ENCODE measurements at regions not wholly inside any gene's neighbourhood (a gene's known extent, or its start where the extent isn't known, plus 50 kb on each side); places are given as distances from the start of the nearest gene placed in this dataset.

GRCh38 chr2:43102366-43103092 is 123.9 kb downstream of the ZFP36L2 start:
- H3K27me3 Mint-ChIP-seq (ENCODE audit: low read depth, poor library complexity), result no peaks in the 10 kb centered on the region
- H3K27ac Mint-ChIP-seq, result peak overlapping the region; percentile 73
- H3K4me1 Mint-ChIP-seq, result peaks cover 67% of the 10 kb centered on the region
- no peak for TF ChIP-seq CTCF (IDR thresholded peaks at IDR 0.05)
- no peak for DNase-seq
- peaks cover 28% of the 10 kb centered on the region for H3K9me3 Mint-ChIP-seq
- H3K4me3 Mint-ChIP-seq, result no peak overlapping the region
- peaks cover 15% of the 10 kb centered on the region for H3K36me3 Mint-ChIP-seq (ENCODE audit: low read depth)

DNA sequence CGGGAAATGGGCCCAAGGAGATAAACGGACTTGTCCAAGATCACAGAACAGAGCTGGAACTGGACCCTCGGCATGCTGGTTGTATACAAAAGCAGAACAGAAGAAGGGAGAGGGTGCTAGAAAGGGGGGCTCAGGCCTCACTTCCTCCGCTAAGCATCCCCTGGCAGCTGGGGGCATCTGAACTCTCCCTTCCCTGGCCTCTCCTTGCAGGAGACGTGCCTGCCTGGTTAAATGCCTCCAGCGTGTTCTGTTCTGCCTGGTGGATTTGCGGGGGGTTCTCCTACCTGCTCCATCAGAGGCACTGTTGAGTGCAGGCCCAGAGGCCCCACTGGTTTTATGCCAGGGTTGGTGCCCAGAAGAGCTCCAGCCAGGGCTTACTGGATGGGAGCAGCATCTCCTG is 124.7 kb downstream of the ZFP36L2 start:
- no peak for DNase-seq
- Mint-ChIP-seq H3K27ac (peak overlapping the region; percentile 73), H3K36me3 (ENCODE audit: low read depth) (peaks cover 15% of the 10 kb centered on the region), H3K4me1 (peaks cover 59% of the 10 kb centered on the region), H3K4me3 (no peak overlapping the region), H3K9me3 (peaks cover 32% of the 10 kb centered on the region), H3K27me3 (ENCODE audit: low read depth, poor library complexity) (no peaks in the 10 kb centered on the region)
- no peak for TF ChIP-seq CTCF (IDR thresholded peaks at IDR 0.05)

- H3K4me1 Mint-ChIP-seq, result peaks cover 52% of the 10 kb centered on the region
- peaks cover 37% of the 10 kb centered on the region for H3K9me3 Mint-ChIP-seq
- no peak overlapping the region for H3K27ac Mint-ChIP-seq
- no peaks in the 10 kb centered on the region for H3K27me3 Mint-ChIP-seq (ENCODE audit: low read depth, poor library complexity)
- DNase-seq, result peak; percentile 58
- TF ChIP-seq CTCF (IDR thresholded peaks at IDR 0.05), result no peak
- peaks cover 15% of the 10 kb centered on the region for H3K36me3 Mint-ChIP-seq (ENCODE audit: low read depth)
- peak overlapping the region; percentile 45 for H3K4me3 Mint-ChIP-seq
These were observed 125.3 kb downstream of the ZFP36L2 start for GRCh38 chr2:43100883-43101662.

- Mint-ChIP-seq H3K27ac (no peak overlapping the region), H3K4me1 (peaks cover 46% of the 10 kb centered on the region), H3K4me3 (no peak overlapping the region), H3K36me3 (ENCODE audit: low read depth) (peaks cover 15% of the 10 kb centered on the region), H3K9me3 (peaks cover 39% of the 10 kb centered on the region), H3K27me3 (ENCODE audit: low read depth, poor library complexity) (no peaks in the 10 kb centered on the region)
- DNase-seq, result no peak
- TF ChIP-seq CTCF (IDR thresholded peaks at IDR 0.05), result no peak
These were observed 126.0 kb downstream of the ZFP36L2 start for GRCh38 chr2:43100362-43100882.

DNA sequence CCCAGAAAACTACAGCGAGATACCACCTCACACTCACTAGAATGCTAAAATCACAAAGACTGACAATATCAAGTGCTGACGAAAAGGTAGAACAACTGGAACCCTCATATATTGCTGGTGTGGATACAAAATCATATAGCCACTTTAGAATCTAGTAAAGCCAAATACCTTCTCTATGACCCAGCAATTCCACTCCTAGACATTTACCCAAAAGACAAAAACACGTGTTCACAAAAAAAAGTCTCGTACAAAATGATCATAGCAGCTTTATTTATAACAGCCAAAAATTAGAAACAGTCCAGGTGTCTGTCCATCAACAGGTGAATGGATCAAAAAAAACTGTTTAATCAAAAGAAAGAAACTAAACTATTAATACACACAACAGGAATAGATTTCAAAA is 126.6 kb downstream of the ZFP36L2 start:
- H3K27ac Mint-ChIP-seq, result no peak overlapping the region
- H3K4me1 Mint-ChIP-seq, result peaks cover 41% of the 10 kb centered on the region
- H3K27me3 Mint-ChIP-seq (ENCODE audit: low read depth, poor library complexity), result no peaks in the 10 kb centered on the region
- H3K36me3 Mint-ChIP-seq (ENCODE audit: low read depth), result peaks cover 15% of the 10 kb centered on the region
- H3K9me3 Mint-ChIP-seq, result peaks cover 39% of the 10 kb centered on the region
- no peak for TF ChIP-seq CTCF (IDR thresholded peaks at IDR 0.05)
- no peak for DNase-seq
- H3K4me3 Mint-ChIP-seq, result no peak overlapping the region

Measured in nephron progenitor cell (in vitro differentiated cells).